ENCODE measurements at regions not wholly inside any gene's neighbourhood (a gene's known extent, or its start where the extent isn't known, plus 50 kb on each side); places are given as distances from the start of the nearest gene placed in this dataset.

DNA sequence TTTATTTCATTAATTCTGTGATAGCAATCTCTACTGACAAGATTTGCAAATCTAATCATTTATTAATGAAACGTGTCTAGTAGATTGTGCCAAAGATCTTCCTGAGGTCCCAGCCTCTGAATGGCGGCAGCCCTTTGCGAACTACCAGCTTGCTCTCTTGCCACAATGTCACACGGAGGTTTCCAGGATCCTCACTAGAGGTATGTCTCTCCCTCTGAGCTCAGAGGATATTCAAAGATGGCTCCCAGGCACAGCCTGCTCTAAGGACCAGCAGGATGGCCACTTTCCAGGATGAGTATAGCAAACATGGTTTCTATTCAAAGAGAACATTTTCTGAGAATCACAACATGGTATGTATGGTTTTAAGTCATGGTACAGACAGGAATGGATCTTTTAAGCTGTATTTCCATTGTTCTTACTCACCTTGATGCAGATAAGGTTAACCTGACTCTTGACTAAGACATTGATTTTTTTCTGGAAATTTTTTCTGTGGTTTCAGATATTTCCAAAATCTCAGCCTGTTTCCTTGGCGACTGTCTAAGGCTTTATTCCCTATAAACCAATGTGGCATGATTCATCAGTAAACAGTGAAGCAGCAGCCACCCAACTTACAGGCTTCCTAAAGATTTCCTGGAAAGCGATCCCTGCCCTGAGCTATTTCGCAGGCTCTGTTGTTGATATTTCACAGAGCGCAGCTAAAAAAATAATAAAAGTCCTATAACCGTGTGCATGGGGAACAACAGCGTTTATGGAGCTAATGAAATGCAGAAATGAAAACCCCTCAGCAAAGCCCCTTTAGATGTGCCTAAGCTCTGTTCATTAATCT is 54.1 kb upstream of the KLF7 start:
- H3K9me2 ChIP-seq (replicated peaks; ENCODE audit: low read depth, low read length): no peaks in the 10 kb centered on the region

DNA sequence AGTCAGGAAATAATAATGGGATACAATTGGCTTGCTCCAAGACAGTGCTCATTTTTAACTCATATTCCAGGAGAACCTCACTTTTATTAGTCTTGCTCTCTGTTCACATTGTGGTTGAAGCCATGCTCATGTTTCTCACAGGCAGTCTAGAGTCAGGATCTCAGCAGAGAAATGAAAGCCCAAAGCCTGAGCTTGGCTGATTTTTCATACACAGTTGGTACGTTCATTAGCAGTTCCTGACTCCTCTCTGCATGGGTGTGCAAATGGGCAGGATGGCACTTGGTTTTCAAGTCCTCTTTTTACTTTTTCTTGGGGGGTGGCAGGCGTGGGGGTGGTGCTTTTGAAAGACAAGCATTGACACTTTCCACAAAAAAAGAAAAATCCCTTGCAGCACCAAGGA is 56.0 kb upstream of the KLF7 start:
- Histone ChIP-seq H3K79me2 (ENCODE audit: insufficient read depth, low read length) (no peaks in the 10 kb centered on the region), H3F3A (ENCODE audit: low read depth) (no peaks in the 10 kb centered on the region), H3K9me2 (replicated peaks; ENCODE audit: low read depth, low read length) (no peaks in the 10 kb centered on the region), H4K20me1 (ENCODE audit: insufficient read depth, low read length, poor library complexity, severe bottlenecking) (no peaks in the 10 kb centered on the region), H3K4me1 (ENCODE audit: insufficient read depth, low read length, poor library complexity, severe bottlenecking) (no peaks in the 10 kb centered on the region), H3K36me3 (ENCODE audit: insufficient read depth, low read length) (no peaks in the 10 kb centered on the region), H3K9ac (ENCODE audit: low read depth, low read length, poor library complexity, severe bottlenecking) (no peak overlapping the region), H3K27me3 (ENCODE audit: insufficient read depth, low read length, poor library complexity, severe bottlenecking) (no peaks in the 10 kb centered on the region), H3K9me3 (ENCODE audit: insufficient read depth, low read depth, low read length) (no peaks in the 10 kb centered on the region), H3K4me3 (ENCODE audit: low read length, poor library complexity, severe bottlenecking) (no peak overlapping the region), H2AFZ (ENCODE audit: low read length) (no peak overlapping the region), H3K4me2 (ENCODE audit: low read depth, low read length, poor library complexity, severe bottlenecking) (no peak overlapping the region)
- TF ChIP-seq EZH2phosphoT487 (IDR thresholded peaks at IDR 0.05; ENCODE audit: borderline replicate concordance): no peak
- TF ChIP-seq, protein P1, sequence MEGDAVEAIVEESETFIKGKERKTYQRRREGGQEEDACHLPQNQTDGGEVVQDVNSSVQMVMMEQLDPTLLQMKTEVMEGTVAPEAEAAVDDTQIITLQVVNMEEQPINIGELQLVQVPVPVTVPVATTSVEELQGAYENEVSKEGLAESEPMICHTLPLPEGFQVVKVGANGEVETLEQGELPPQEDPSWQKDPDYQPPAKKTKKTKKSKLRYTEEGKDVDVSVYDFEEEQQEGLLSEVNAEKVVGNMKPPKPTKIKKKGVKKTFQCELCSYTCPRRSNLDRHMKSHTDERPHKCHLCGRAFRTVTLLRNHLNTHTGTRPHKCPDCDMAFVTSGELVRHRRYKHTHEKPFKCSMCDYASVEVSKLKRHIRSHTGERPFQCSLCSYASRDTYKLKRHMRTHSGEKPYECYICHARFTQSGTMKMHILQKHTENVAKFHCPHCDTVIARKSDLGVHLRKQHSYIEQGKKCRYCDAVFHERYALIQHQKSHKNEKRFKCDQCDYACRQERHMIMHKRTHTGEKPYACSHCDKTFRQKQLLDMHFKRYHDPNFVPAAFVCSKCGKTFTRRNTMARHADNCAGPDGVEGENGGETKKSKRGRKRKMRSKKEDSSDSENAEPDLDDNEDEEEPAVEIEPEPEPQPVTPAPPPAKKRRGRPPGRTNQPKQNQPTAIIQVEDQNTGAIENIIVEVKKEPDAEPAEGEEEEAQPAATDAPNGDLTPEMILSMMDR (conservative IDR thresholded peaks at IDR 0.05; ENCODE audit: low read length): no peak

More for the DNA sequence above, 54.1 kb upstream of the KLF7 start:
- H4K20me1 ChIP-seq (ENCODE audit: insufficient read depth, low read length, poor library complexity, severe bottlenecking): no peaks in the 10 kb centered on the region
- H3K79me2 ChIP-seq (ENCODE audit: insufficient read depth, low read length): no peaks in the 10 kb centered on the region
- TF ChIP-seq EZH2phosphoT487 (IDR thresholded peaks at IDR 0.05; ENCODE audit: borderline replicate concordance): no peak
- TF ChIP-seq, protein P1 (conservative IDR thresholded peaks at IDR 0.05; ENCODE audit: low read length): no peak
- no peak overlapping the region for H3K4me3 ChIP-seq (ENCODE audit: low read length, poor library complexity, severe bottlenecking)
- no peak overlapping the region for H3K4me2 ChIP-seq (ENCODE audit: low read depth, low read length, poor library complexity, severe bottlenecking)
- H3K27me3 ChIP-seq (ENCODE audit: insufficient read depth, low read length, poor library complexity, severe bottlenecking): no peaks in the 10 kb centered on the region
- no peak overlapping the region for H3K9ac ChIP-seq (ENCODE audit: low read depth, low read length, poor library complexity, severe bottlenecking)
- no peaks in the 10 kb centered on the region for H3K9me3 ChIP-seq (ENCODE audit: insufficient read depth, low read depth, low read length)
- H3K36me3 ChIP-seq (ENCODE audit: insufficient read depth, low read length): no peaks in the 10 kb centered on the region
- no peaks in the 10 kb centered on the region for H3K4me1 ChIP-seq (ENCODE audit: insufficient read depth, low read length, poor library complexity, severe bottlenecking)
- no peaks in the 10 kb centered on the region for H3F3A ChIP-seq (ENCODE audit: low read depth)
- no peak overlapping the region for H2AFZ ChIP-seq (ENCODE audit: low read length)

DNA sequence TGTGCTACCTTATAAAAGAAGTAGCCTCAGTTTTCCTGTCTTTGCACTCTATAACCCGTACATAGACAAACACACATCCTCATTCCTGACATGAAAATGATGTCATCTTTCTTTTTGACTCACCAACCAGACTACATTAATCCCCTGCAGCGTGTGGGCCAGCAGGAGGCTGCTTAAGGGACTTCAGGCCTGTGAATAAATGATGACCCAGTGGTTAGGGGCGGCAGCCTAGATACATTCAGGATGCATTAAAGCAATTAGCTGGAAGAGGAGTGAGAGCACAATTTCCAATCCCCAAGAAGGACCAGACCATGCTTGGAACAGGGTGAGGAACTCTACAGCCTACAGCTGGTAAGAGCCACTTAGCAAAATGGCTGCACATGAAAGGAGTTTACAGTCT is 57.3 kb upstream of the KLF7 start:
- H3K4me2 ChIP-seq (ENCODE audit: low read depth, low read length, poor library complexity, severe bottlenecking): no peak overlapping the region
- TF ChIP-seq, protein P1 (conservative IDR thresholded peaks at IDR 0.05; ENCODE audit: low read length): no peak
- H3K36me3 ChIP-seq (ENCODE audit: insufficient read depth, low read length): no peaks in the 10 kb centered on the region
- no peaks in the 10 kb centered on the region for H3F3A ChIP-seq (ENCODE audit: low read depth)
- no peak overlapping the region for H2AFZ ChIP-seq (ENCODE audit: low read length)
- no peak overlapping the region for H3K4me3 ChIP-seq (ENCODE audit: low read length, poor library complexity, severe bottlenecking)
- H3K9me2 ChIP-seq (replicated peaks; ENCODE audit: low read depth, low read length): no peaks in the 10 kb centered on the region
- H4K20me1 ChIP-seq (ENCODE audit: insufficient read depth, low read length, poor library complexity, severe bottlenecking): no peaks in the 10 kb centered on the region
- H3K27me3 ChIP-seq (ENCODE audit: insufficient read depth, low read length, poor library complexity, severe bottlenecking): no peaks in the 10 kb centered on the region
- H3K9ac ChIP-seq (ENCODE audit: low read depth, low read length, poor library complexity, severe bottlenecking): no peak overlapping the region
- no peaks in the 10 kb centered on the region for H3K9me3 ChIP-seq (ENCODE audit: insufficient read depth, low read depth, low read length)
- no peaks in the 10 kb centered on the region for H3K79me2 ChIP-seq (ENCODE audit: insufficient read depth, low read length)
- no peaks in the 10 kb centered on the region for H3K4me1 ChIP-seq (ENCODE audit: insufficient read depth, low read length, poor library complexity, severe bottlenecking)

All from Loucy (cell line).